ENCODE measurements at regions not wholly inside any gene's neighbourhood (a gene's known extent, or its start where the extent isn't known, plus 50 kb on each side); places are given as distances from the start of the nearest gene placed in this dataset.

GRCh38 chr15:69777356-69777755 is 320.4 kb downstream of the TLE3 start:
- ATAC-seq, result no peak
- no peaks in the 10 kb centered on the region for H3K4me1 ChIP-seq
- no peaks in the 10 kb centered on the region for H3K9me3 ChIP-seq
- no peak for DNase-seq
- intact Hi-C loops (cut with DNase I), result no loop called here
- H3K4me3 ChIP-seq, result no peak overlapping the region
- 85 to 86% methylated on average over 2 of the region's 2 CpGs for WGBS, 2 donors
- H3K36me3 ChIP-seq (replicated peaks in 1 of 2; ENCODE audit: insufficient read depth in 1 of 2, low read depth in 2 of 2), result no peaks in the 10 kb centered on the region
- no peaks in the 10 kb centered on the region for H3K27me3 ChIP-seq
- TF ChIP-seq POLR2A (IDR thresholded peaks at IDR 0.05) (no peak), CTCF (IDR thresholded peaks at IDR 0.05) (no peak)
- no peak overlapping the region for H3K27ac ChIP-seq

- Histone ChIP-seq H3K27me3 (no peaks in the 10 kb centered on the region), H3K36me3 (replicated peaks in 1 of 2; ENCODE audit: insufficient read depth in 1 of 2, low read depth in 2 of 2) (no peaks in the 10 kb centered on the region), H3K4me3 (no peak overlapping the region), H3K27ac (no peak overlapping the region), H3K4me1 (peaks cover 8% of the 10 kb centered on the region), H3K9me3 (no peaks in the 10 kb centered on the region)
- ATAC-seq (no peak), DNase-seq (no peak)
- WGBS, 2 donors, result 62 to 69% methylated on average over 6 of the region's 6 CpGs
- intact Hi-C loops (cut with DNase I), result no loop called here
- no peak for TF ChIP-seq CTCF (IDR thresholded peaks at IDR 0.05)
- no peak for TF ChIP-seq POLR2A (IDR thresholded peaks at IDR 0.05)
Measured at GRCh38 chr15:69780374-69780773, 317.3 kb downstream of the TLE3 start.

DNA sequence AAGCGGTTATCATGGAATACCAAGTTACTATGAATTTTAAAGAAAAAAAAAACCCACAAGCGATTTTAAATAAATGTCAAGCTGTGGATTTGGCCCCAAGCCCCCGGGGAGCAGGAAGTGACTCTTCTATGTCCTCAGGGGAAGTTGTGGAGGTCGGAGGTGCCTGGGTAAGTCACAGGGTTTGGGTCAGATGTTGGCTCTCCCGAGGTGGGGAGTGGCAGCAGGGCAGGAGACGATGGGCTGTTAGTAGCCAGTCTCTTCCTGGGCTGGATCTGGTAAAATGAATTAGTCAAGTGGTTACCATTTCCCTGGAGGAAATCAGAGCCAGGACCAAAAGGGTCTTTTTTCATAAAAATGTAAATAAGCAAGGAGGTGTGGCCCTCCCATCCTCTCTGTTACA is 316.7 kb downstream of the TLE3 start:
- TF ChIP-seq POLR2A (IDR thresholded peaks at IDR 0.05) (no peak), CTCF (IDR thresholded peaks at IDR 0.05) (no peak)
- WGBS, 2 donors, result 55 to 64% methylated on average over 6 of the region's 6 CpGs
- no peak for DNase-seq
- Histone ChIP-seq H3K9me3 (no peaks in the 10 kb centered on the region), H3K27ac (no peak overlapping the region), H3K4me1 (peaks cover 8% of the 10 kb centered on the region), H3K27me3 (no peaks in the 10 kb centered on the region), H3K36me3 (replicated peaks in 1 of 2; ENCODE audit: insufficient read depth in 1 of 2, low read depth in 2 of 2) (no peaks in the 10 kb centered on the region), H3K4me3 (no peak overlapping the region)
- no peak for ATAC-seq
- intact Hi-C loops (cut with DNase I), result no loop called here

GRCh38 chr15:69781411-69782125 is 316.1 kb downstream of the TLE3 start:
- H3K9me3 ChIP-seq, result no peaks in the 10 kb centered on the region
- WGBS, 2 donors, result 85 to 87% methylated on average over 6 of the region's 6 CpGs
- H3K4me1 ChIP-seq, result peaks cover 8% of the 10 kb centered on the region
- TF ChIP-seq POLR2A (IDR thresholded peaks at IDR 0.05) (no peak), CTCF (IDR thresholded peaks at IDR 0.05) (no peak)
- H3K4me3 ChIP-seq, result no peak overlapping the region
- no peaks in the 10 kb centered on the region for H3K27me3 ChIP-seq
- H3K27ac ChIP-seq, result no peak overlapping the region
- H3K36me3 ChIP-seq (replicated peaks in 1 of 2; ENCODE audit: insufficient read depth in 1 of 2, low read depth in 2 of 2), result no peaks in the 10 kb centered on the region
- DNase-seq (no peak), ATAC-seq (no peak)
- intact Hi-C loops (cut with DNase I), result no loop called here

DNA sequence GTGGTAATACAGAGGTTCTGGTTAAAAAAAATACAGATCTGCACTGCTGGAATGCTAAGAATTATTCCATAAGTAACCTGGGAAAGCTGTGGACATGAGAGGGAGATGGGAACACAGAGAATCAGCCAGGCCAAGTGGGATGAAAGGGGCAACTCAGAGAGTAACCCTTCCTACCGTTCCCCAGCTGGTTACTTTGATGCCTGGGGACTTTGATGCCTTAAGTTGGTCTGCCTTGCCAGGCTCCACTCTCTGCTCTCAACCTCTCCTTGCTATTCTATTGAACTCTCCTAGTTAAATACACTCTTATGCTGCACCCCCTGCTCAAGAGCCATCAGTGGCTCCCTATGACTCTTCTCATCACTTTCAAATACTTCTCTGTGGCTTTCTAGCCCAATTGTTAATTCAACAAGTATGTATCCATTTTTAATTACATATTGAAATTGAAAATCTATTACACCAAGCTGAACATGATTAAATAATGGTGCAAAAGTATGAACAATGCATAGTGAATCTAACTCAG is 315.5 kb downstream of the TLE3 start:
- no peak for ATAC-seq
- intact Hi-C loops (cut with DNase I), result no loop called here
- Histone ChIP-seq H3K36me3 (replicated peaks in 1 of 2; ENCODE audit: insufficient read depth in 1 of 2, low read depth in 2 of 2) (no peaks in the 10 kb centered on the region), H3K27ac (no peak overlapping the region), H3K9me3 (no peaks in the 10 kb centered on the region), H3K4me3 (no peak overlapping the region), H3K4me1 (peaks cover 8% of the 10 kb centered on the region), H3K27me3 (no peaks in the 10 kb centered on the region)
- no peak for DNase-seq
- TF ChIP-seq POLR2A (IDR thresholded peaks at IDR 0.05), result no peak
- no peak for TF ChIP-seq CTCF (IDR thresholded peaks at IDR 0.05)
- 78 to 88% methylated on average over 1 of the region's 1 CpG for WGBS, 2 donors
